H9 (cell line): ENCODE measurements at regions not wholly inside any gene's neighbourhood (a gene's known extent, or its start where the extent isn't known, plus 50 kb on each side); places are given as distances from the start of the nearest gene placed in this dataset.

Experiments used
- DNase-seq: peaks from one replicate; pipeline ENCODE4 v3.0.0-alpha.2; 2017
- H2AFZ ChIP-seq: one replicate; pipeline ENCODE4 v1.6.1; 2013; ENCODE audit warnings: mild to moderate bottlenecking, low read length, control low read depth, moderate library complexity
- H2AK5ac ChIP-seq: 2 replicates; pipeline ENCODE4 v1.6.1; 2013; ENCODE audit warnings: low read length, control low read depth, mixed read lengths; ENCODE audit not compliant: insufficient read length
- H2BK120ac ChIP-seq: one replicate; pipeline ENCODE4 v1.6.1; 2013; ENCODE audit warnings: low read depth, mild to moderate bottlenecking, low read length, control low read depth, inconsistent platforms; ENCODE audit not compliant: poor library complexity, severe bottlenecking
- H2BK12ac ChIP-seq: 2 replicates; pipeline ENCODE4 v1.6.1; 2013; ENCODE audit warnings: low read length, control low read depth, mixed read lengths, low read depth; ENCODE audit not compliant: insufficient read length
- H2BK15ac ChIP-seq: 2 replicates; pipeline ENCODE4 v1.6.1; 2013; ENCODE audit warnings: low read depth, low read length, control low read depth
- H2BK20ac ChIP-seq: one replicate; pipeline ENCODE4 v1.6.1; 2013; ENCODE audit warnings: low read depth, mild to moderate bottlenecking, low read length, control low read depth, inconsistent platforms; ENCODE audit not compliant: poor library complexity, severe bottlenecking
- H2BK5ac ChIP-seq: 2 replicates; pipeline ENCODE4 v1.6.1; 2013; ENCODE audit warnings: low read length, control low read depth, mixed read lengths; ENCODE audit not compliant: insufficient read length
- H3K14ac ChIP-seq: 2 replicates; pipeline ENCODE4 v1.6.1; 2013; ENCODE audit warnings: low read length, control low read depth; ENCODE audit not compliant: insufficient read depth
- H3K18ac ChIP-seq: 2 replicates; pipeline ENCODE4 v1.6.1; 2013; ENCODE audit warnings: low read depth, mild to moderate bottlenecking, mixed read lengths, low read length, control low read depth; ENCODE audit not compliant: insufficient read length
- H3K23ac ChIP-seq: 2 replicates; pipeline ENCODE4 v1.6.1; 2013; ENCODE audit warnings: low read length, control low read depth, mixed read lengths, low read depth; ENCODE audit not compliant: insufficient read length
- H3K23me2 ChIP-seq: 2 replicates; pipeline ENCODE4 v1.6.1; 2013; ENCODE audit warnings: low read depth, mild to moderate bottlenecking, mixed read lengths, low read length, control low read depth; ENCODE audit not compliant: insufficient read length, poor library complexity, severe bottlenecking
- H3K27ac ChIP-seq: 2 replicates; pipeline ENCODE4 v1.5.1; 2013; ENCODE audit warnings: low read length, control low read depth, mixed read lengths, low read depth; ENCODE audit not compliant: insufficient read length
- H3K27me3 ChIP-seq: 2 replicates; pipeline ENCODE4 v1.6.1; 2013; ENCODE audit warnings: low read length, control low read depth, inconsistent platforms; ENCODE audit not compliant: insufficient read depth
- H3K4ac ChIP-seq: 2 replicates; pipeline ENCODE4 v1.6.1; 2013; ENCODE audit warnings: low read depth, mild to moderate bottlenecking, control low read depth, inconsistent platforms, low read length, moderate library complexity
- H3K4me1 ChIP-seq: 2 replicates; pipeline ENCODE4 v1.6.1; 2013; ENCODE audit warnings: low read length, control low read depth, inconsistent platforms; ENCODE audit not compliant: insufficient read depth
- H3K4me2 ChIP-seq: 2 replicates; pipeline ENCODE4 v1.6.1; 2013; ENCODE audit warnings: low read length, control low read depth, mixed read lengths; ENCODE audit not compliant: insufficient read length, insufficient read depth
- H3K56ac ChIP-seq: 2 replicates; pipeline ENCODE4 v1.6.1; 2013; ENCODE audit warnings: low read depth, mild to moderate bottlenecking, mixed read lengths, low read length, control low read depth; ENCODE audit not compliant: insufficient read length
- H3K79me1 ChIP-seq: 2 replicates; pipeline ENCODE4 v1.6.1; 2013; ENCODE audit warnings: low read depth, mild to moderate bottlenecking, moderate library complexity, low read length, control low read depth, inconsistent platforms; ENCODE audit not compliant: insufficient read depth, poor library complexity, severe bottlenecking
- H3K79me2 ChIP-seq: 2 replicates; pipeline ENCODE4 v1.6.1; 2013; ENCODE audit warnings: low read length, control low read depth, inconsistent platforms; ENCODE audit not compliant: insufficient read depth
- H3K9ac ChIP-seq: 2 replicates; pipeline ENCODE4 v1.6.1; 2013; ENCODE audit warnings: low read length, control low read depth, mixed read lengths; ENCODE audit not compliant: insufficient read length; ENCODE audit errors: extremely low read depth
- H3K9me3 ChIP-seq: one replicate; pipeline ENCODE4 v1.6.1; 2013; ENCODE audit warnings: low read depth, low read length, inconsistent platforms; ENCODE audit not compliant: control insufficient read depth
- H3T11ph ChIP-seq: one replicate; pipeline ENCODE4 v1.6.1; 2013; ENCODE audit warnings: mild to moderate bottlenecking, low read length, control low read depth, inconsistent platforms
- H4K20me1 ChIP-seq: one replicate; pipeline ENCODE4 v1.6.1; 2013; ENCODE audit not compliant: control insufficient read depth, insufficient read length, insufficient read depth
- H4K5ac ChIP-seq: 2 replicates; pipeline ENCODE4 v1.6.1; 2013; ENCODE audit warnings: low read depth, mild to moderate bottlenecking, mixed read lengths, low read length, control low read depth; ENCODE audit not compliant: insufficient read length
- H4K8ac ChIP-seq: replicated peaks from 2 replicates; pipeline ENCODE4 v1.6.1; 2013; ENCODE audit warnings: low read length, control low read depth, mixed read lengths, low read depth; ENCODE audit not compliant: insufficient read length
- H4K91ac ChIP-seq: 2 replicates; pipeline ENCODE4 v1.6.1; 2013; ENCODE audit warnings: low read depth, mild to moderate bottlenecking, moderate library complexity, mixed read lengths, low read length, control low read depth; ENCODE audit not compliant: insufficient read length
- H3K27ac Mint-ChIP-seq, 3 experiments: 2 replicates in 2 of 3; 3 replicates in 1 of 3; pipeline ENCODE4 v1.8.0; 2020 to 2021; ENCODE audit warnings: mixed read lengths in 3 of 3, mild to moderate bottlenecking in 1 of 3, moderate library complexity in 1 of 3
- H3K27me3 Mint-ChIP-seq: 2 replicates; pipeline ENCODE4 v1.8.0; 2021; ENCODE audit warnings: low read depth, mild to moderate bottlenecking, moderate library complexity, mixed read lengths
- H3K36me3 Mint-ChIP-seq, 3 experiments: 2 replicates in 2 of 3; 3 replicates in 1 of 3; pipeline ENCODE4 v1.8.0; 2020 to 2021; ENCODE audit warnings: low read depth in 3 of 3, mixed read lengths in 3 of 3; ENCODE audit not compliant: insufficient read depth in 1 of 3
- H3K4me1 Mint-ChIP-seq, 2 experiments: 2 replicates each; pipeline ENCODE4 v1.8.0; 2020; ENCODE audit warnings: mixed read lengths in 2 of 2
- H3K4me3 Mint-ChIP-seq, 2 experiments: 2 replicates in 1 of 2; 3 replicates in 1 of 2; pipeline ENCODE4 v1.8.0; 2020 to 2021; ENCODE audit warnings: mild to moderate bottlenecking in 2 of 2, mixed read lengths in 2 of 2, moderate library complexity in 1 of 2
- H3K9me3 Mint-ChIP-seq, 2 experiments: 2 replicates in 1 of 2; 3 replicates in 1 of 2; pipeline ENCODE4 v1.8.0; 2020; ENCODE audit warnings: mild to moderate bottlenecking in 2 of 2, mixed read lengths in 2 of 2, moderate library complexity in 1 of 2
- WGBS: extraction: QIAGEN DNeasy Blood & Tissue Kit; methylation state at CpG from one replicate; pipeline ENCODE4 v1.1.7; 2013; ENCODE audit warnings: missing lambda C conversion rate, low lambda C conversion rate, mixed read lengths; ENCODE audit not compliant: insufficient read length; ENCODE audit errors: extremely low coverage; 5-methylcytosine and 5-hydroxymethylcytosine counted together
- TF ChIP-seq, protein P1 (sequence below): fragments of 200-600 bp; sonication (generic); conservative IDR thresholded peaks from 3 replicates; pipeline ENCODE4 v1.8.0; 2021; ENCODE audit warnings: antibody characterized with exemption, mild to moderate bottlenecking

- no peak overlapping the region for H3K27ac Mint-ChIP-seq
- H3T11ph ChIP-seq = no peak overlapping the region
- H3K23me2 ChIP-seq = no peaks in the 10 kb centered on the region
- WGBS = no CpG with 5 or more reads among the region's 4 CpGs
- H4K20me1 ChIP-seq = no peaks in the 10 kb centered on the region
- no peak overlapping the region for H4K91ac ChIP-seq
- no peak overlapping the region for H3K4me2 ChIP-seq
- no peaks in the 10 kb centered on the region for H3K79me2 ChIP-seq
- H3K56ac ChIP-seq = no peak overlapping the region
- no peak overlapping the region for H2BK20ac ChIP-seq
- H4K5ac ChIP-seq = no peak overlapping the region
- H3K14ac ChIP-seq = no peak overlapping the region
- no peak overlapping the region for H2AFZ ChIP-seq
- no peak overlapping the region for H2BK12ac ChIP-seq
- no peak overlapping the region for H3K23ac ChIP-seq
- H3K27me3 Mint-ChIP-seq = no peaks in the 10 kb centered on the region; the same call in none of the 2 replicates
- H4K8ac ChIP-seq = no peak overlapping the region
- TF ChIP-seq, protein P1, sequence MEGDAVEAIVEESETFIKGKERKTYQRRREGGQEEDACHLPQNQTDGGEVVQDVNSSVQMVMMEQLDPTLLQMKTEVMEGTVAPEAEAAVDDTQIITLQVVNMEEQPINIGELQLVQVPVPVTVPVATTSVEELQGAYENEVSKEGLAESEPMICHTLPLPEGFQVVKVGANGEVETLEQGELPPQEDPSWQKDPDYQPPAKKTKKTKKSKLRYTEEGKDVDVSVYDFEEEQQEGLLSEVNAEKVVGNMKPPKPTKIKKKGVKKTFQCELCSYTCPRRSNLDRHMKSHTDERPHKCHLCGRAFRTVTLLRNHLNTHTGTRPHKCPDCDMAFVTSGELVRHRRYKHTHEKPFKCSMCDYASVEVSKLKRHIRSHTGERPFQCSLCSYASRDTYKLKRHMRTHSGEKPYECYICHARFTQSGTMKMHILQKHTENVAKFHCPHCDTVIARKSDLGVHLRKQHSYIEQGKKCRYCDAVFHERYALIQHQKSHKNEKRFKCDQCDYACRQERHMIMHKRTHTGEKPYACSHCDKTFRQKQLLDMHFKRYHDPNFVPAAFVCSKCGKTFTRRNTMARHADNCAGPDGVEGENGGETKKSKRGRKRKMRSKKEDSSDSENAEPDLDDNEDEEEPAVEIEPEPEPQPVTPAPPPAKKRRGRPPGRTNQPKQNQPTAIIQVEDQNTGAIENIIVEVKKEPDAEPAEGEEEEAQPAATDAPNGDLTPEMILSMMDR = no peak
- H2AK5ac ChIP-seq = no peak overlapping the region
- no peak overlapping the region for H3K9ac ChIP-seq
- H3K27ac ChIP-seq = no peak overlapping the region
- no peak for DNase-seq
- H2BK5ac ChIP-seq = no peak overlapping the region
- H2BK120ac ChIP-seq = no peak overlapping the region
- peaks cover 15 to 17% of the 10 kb centered on the region in 2 experiments for H3K9me3 Mint-ChIP-seq
- H3K4me1 ChIP-seq = no peaks in the 10 kb centered on the region
- peaks cover 0 to 20% (median 6%) of the 10 kb centered on the region in 3 experiments; a peak in 4 of 7 replicates for H3K36me3 Mint-ChIP-seq
- H3K4me3 Mint-ChIP-seq = no peak overlapping the region
- H3K27me3 ChIP-seq = no peaks in the 10 kb centered on the region
- H3K9me3 ChIP-seq = no peaks in the 10 kb centered on the region
- H3K18ac ChIP-seq = no peak overlapping the region
- H3K79me1 ChIP-seq = no peaks in the 10 kb centered on the region
- H3K4me1 Mint-ChIP-seq = peaks cover 3 to 7% of the 10 kb centered on the region in 2 experiments
- H3K4ac ChIP-seq = no peak overlapping the region
- H2BK15ac ChIP-seq = no peak overlapping the region
Measured at GRCh38 chr6:4299476-4299875, 164.1 kb upstream of the ECI2 start.
